NCI-H146 treated with DMSO at 0.1 percent for 48 hours (cell line): ENCODE measurements at regions not wholly inside any gene's neighbourhood (a gene's known extent, or its start where the extent isn't known, plus 50 kb on each side); places are given as distances from the start of the nearest gene placed in this dataset.
"Not testable (repeated sequence)": the region's sequence is repeated elsewhere in the genome, so short reads cannot be mapped to it uniquely, and the experiment has no call there.

Experiments
- DNase-seq: peaks from one replicate; lab custom pipeline; 2025; ENCODE audit not compliant: unreplicated experiment; lab: John Stamatoyannopoulos, UW

- DNase-seq: no peak
Observed at GRCh38 chr7:84941936-84942335, 244.9 kb downstream of the SEMA3D start.

DNA sequence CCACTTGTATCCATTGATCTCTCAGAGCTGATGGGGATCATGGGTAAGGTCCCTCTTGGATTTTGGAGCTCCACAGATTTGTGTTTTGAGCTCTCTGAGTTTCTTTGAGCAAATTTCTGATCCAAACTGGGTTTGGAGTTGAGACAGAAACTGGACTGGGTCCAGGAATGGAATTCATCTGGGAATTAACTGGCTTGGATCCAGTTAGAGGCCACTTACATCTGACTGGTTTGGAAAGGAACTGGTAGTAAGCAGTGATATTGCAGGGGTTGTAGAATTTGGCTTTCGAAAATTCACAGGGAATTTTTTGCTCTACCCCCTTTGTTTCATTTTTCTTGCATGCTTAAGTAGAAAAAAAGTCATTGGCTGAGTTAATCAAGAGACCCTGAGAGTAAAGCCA lies 245.6 kb downstream of the SEMA3D start:
- no peak for DNase-seq

GRCh38 chr7:84939888-84940287 lies 247.0 kb downstream of the SEMA3D start:
- DNase-seq: no peak

DNA sequence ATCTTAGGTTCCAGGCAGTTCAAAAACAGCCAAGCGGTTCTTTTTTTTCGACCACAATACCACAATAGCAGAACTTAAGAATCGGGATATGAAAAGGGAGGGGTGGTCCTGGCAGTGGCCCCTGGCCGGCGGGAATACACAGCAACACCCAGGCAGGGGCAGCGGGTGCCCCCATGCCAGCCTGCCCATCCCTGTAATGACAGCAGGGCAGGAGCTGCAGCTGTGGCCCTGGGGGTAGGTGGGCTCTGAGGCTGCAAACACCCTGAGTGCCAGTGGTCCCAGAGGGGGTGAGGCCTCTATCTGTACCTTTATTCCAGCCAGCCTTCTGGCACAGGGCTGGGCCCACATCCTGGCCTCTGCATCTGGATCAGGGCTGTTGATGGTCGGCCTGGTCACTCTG lies 247.4 kb downstream of the SEMA3D start:
- DNase-seq: no peak

DNA sequence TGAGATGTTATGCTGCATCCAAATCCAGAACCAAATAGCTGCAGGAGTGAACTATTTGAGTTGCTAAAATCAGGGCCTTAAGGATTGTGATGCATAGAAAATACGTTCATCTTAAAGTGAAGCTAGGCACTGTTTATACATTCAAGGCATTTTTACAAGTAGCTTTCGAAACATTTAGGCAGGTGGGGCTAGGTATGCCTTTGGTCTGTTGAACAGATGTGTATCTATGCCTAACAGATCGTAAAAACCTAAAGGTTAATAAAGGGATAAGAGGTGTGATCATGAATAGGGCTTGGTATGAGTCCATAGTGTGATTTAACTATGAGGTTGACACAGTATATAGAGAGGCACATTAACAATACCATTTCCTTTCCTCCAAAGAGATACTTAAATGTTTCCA lies 262.5 kb downstream of the SEMA3D start:
- DNase-seq: no peak

DNA sequence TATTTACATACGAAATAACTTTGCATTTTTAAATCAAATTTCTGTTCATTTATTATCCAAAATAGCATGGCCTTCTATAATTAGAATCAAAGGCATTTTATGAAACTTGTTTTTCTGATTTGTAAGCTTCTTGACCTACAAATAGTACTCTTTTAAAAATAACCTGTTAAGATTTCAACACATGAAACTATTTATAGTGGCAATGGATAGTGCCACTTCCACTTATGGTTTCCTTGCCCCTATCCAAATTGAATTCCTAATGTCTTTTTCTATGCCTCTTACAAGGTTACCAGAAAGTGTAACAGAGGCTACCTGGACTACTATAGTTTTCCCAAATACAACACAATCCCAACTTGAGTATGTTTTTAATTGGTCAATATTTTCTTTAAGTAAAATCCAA lies 263.5 kb downstream of the SEMA3D start:
- no peak for DNase-seq

GRCh38 chr7:84921154-84921553 lies 265.7 kb downstream of the SEMA3D start:
- DNase-seq: no peak

DNA sequence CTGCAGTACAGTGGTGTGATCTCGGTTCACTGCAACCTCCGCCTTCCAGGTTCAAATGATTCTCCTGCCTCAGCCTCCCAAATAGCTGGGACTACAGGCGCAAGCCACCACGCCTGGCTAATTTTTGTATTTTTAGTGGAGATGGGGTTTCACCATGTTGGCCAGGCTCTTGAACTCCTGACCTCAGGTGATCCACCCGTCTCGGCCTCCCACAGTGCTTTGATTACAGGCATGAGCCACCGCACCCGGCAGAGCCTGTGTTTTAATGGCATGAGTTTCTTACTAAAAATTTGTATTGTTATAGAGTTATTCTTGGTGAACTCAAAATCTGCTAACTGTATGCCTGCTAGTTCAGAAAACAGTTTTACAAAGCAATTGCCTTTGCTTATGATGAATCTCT lies 269.9 kb downstream of the SEMA3D start:
- DNase-seq: not testable (repeated sequence)

DNA sequence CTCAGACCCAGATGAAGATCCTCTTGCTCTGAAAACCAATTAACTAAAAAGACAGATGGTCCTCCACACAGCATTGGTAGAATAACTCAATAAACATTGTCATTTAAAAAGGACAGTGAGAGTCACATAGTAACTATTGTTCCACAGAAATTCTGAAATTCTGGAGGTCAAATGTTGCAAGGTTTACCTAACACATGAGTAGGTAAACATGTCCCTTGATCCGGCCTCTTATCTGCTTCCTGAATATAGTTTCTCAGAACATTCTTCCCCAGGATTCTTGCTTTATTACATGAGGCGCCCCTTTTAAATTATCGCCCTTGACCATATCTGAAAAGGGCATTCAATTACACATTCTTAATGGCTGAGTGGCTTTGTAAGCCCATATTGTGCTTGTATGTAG lies 270.7 kb downstream of the SEMA3D start:
- no peak for DNase-seq

GRCh38 chr7:84914598-84914997 lies 272.3 kb downstream of the SEMA3D start:
- peak; percentile 6 for DNase-seq

- DNase-seq: no peak
Observed at GRCh38 chr7:84913731-84914130, 273.1 kb downstream of the SEMA3D start.

GRCh38 chr7:84912993-84913635 lies 273.7 kb downstream of the SEMA3D start:
- DNase-seq: no peak

- no peak for DNase-seq
Observed at GRCh38 chr7:84912537-84912936, 274.3 kb downstream of the SEMA3D start.

DNA sequence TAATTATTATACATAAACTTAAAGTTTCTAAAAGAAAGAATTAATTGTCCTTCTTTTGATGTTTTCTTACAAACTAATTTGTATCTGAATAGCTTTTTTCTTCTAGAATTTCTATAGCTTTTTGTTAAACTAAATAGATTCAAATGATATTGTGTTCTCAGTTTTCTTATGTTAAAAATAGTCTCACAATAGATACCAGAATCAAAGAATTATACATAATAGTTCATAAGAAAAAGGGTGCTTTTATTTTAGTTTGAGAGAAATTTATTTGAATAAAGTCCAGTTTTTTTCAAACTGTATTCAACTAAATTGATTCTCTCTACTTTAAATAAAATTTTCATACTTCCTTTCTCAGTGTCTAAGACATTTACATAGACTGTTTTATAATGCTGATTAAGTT lies 274.8 kb downstream of the SEMA3D start:
- no peak for DNase-seq

- DNase-seq: no peak
Observed at GRCh38 chr7:84911077-84911476, 275.8 kb downstream of the SEMA3D start.

- DNase-seq: not testable (repeated sequence)
Observed at GRCh38 chr7:84910322-84910721, 276.5 kb downstream of the SEMA3D start.

DNA sequence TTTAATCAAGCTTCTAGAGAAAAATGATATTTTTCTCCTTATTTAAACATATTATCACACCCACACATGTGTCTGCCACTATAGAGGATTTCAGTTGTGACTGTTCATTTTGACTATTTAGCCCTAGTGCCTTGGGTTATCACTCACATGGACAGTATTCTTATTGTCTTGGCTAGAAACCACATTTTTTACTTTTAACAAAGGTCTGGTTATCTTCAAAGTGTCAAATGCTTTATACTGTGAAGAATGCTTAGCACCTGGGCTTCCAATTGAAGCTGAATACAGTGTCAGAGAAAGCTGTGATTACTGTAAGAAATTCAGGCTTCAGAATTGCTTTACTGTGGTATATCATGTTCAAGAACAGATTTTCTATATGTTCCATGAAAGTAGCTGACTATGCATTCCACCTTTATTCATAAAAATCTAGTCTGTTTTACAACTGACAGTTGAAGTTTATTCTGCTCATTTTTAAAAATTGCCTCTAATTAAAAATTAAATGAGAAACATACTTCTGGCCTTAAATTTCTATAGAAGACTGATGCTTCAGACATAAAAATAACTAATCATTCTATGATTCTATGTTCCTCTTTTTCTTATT lies 278.6 kb downstream of the SEMA3D start:
- DNase-seq: no peak

- DNase-seq: no peak
Observed at GRCh38 chr7:84906889-84907288, 280.0 kb downstream of the SEMA3D start.

DNA sequence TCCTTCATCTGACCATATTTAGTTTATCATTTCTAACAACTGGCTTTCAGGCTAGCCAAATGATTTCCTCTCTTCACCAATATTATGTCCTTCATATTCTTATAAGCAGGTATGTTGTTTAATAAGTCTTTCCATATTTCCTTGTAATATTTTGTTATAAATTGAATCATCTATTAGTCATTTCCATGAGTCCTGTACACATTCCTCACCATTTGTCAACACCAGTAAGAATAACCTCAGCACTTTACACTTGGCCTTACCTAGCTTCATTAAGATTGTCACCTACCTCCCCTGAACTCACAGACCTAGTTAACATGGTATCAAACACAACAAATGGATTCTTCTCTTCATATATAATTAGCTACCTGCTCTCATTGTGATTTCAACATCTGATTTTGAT lies 282.3 kb downstream of the SEMA3D start:
- no peak for DNase-seq

GRCh38 chr7:84901366-84901765 lies 285.5 kb downstream of the SEMA3D start:
- no peak for DNase-seq

DNA sequence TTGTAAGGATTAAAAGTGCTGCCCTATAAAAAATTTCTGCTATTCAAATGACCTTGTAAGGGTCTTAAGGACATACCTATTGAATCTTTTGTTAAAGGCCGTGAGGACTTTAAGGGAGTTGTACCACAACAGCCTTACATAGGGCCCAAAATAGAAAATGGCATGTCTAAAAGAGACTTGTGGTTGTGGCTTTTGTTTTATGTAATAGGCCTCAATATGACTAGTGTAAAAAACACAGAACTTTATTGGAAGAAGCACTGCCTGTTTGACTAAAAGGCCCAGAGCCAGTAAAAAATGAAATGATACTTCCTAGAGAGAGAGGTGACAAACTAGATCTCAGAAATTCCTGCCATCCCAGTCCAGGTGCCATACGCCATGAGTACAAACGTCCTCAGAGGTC lies 286.6 kb downstream of the SEMA3D start:
- no peak for DNase-seq

GRCh38 chr7:84895563-84895962 lies 291.3 kb downstream of the SEMA3D start:
- DNase-seq: no peak

- not testable (repeated sequence) for DNase-seq
Observed at GRCh38 chr7:84883570-84883969, 303.3 kb downstream of the SEMA3D start.
